ENCODE measurements at regions not wholly inside any gene's neighbourhood (a gene's known extent, or its start where the extent isn't known, plus 50 kb on each side); places are given as distances from the start of the nearest gene placed in this dataset.

DNA sequence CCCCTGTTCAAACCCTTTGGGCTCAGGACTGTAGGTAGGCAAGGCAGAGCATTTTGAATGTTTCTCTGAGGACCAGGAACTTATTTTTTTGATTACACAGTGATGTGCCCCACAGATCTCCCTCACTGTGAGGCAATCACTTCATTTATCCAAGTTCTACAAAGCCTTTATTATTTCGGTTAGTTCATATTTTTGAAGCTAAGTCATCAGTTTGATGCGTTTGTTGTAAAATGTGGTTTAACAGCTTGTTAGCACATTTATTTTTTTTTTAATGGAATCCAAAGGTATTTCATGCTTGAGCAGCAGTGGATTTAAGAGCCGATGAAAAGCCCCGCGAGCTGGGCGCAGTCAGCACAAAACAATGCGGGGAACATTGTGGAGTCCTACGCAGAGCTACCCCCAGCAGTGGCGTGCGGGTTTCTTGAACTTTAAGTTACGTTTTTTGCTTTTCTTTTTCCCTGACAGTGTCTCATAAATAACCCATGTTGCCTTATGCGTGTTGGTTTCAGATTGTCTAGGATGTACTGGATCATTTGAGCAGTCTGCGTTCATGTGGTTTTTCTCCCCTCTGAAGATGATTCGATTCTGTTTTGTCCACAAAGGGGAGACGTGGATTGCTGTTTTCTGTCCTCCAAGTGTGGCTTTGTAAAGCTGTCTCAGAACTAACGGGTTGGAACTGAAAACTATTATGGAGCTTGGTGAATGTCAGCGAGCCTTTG lies 233.6 kb upstream of the BMP2 start:
- TF ChIP-seq, protein P1, sequence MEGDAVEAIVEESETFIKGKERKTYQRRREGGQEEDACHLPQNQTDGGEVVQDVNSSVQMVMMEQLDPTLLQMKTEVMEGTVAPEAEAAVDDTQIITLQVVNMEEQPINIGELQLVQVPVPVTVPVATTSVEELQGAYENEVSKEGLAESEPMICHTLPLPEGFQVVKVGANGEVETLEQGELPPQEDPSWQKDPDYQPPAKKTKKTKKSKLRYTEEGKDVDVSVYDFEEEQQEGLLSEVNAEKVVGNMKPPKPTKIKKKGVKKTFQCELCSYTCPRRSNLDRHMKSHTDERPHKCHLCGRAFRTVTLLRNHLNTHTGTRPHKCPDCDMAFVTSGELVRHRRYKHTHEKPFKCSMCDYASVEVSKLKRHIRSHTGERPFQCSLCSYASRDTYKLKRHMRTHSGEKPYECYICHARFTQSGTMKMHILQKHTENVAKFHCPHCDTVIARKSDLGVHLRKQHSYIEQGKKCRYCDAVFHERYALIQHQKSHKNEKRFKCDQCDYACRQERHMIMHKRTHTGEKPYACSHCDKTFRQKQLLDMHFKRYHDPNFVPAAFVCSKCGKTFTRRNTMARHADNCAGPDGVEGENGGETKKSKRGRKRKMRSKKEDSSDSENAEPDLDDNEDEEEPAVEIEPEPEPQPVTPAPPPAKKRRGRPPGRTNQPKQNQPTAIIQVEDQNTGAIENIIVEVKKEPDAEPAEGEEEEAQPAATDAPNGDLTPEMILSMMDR (IDR thresholded peaks at IDR 0.05; ENCODE audit: low read depth, low read length): no peak
- no peak for TF ChIP-seq EZH2phosphoT487 (IDR thresholded peaks at IDR 0.05; ENCODE audit: low read depth)
